HG02763 (cell line): ENCODE measurements at regions not wholly inside any gene's neighbourhood (a gene's known extent, or its start where the extent isn't known, plus 50 kb on each side); places are given as distances from the start of the nearest gene placed in this dataset.
"Not testable (repeated sequence)": the region's sequence is repeated elsewhere in the genome, so short reads cannot be mapped to it uniquely, and the experiment has no call there.

ENCODE experiments used
- ATAC-seq: cut with Tn5 transposase; IDR thresholded peaks from one replicate; pipeline ENCODE4 v1.9.1; 2021; ENCODE audit warnings: mild to moderate bottlenecking, moderate library complexity; ENCODE audit not compliant: unreplicated experiment

DNA sequence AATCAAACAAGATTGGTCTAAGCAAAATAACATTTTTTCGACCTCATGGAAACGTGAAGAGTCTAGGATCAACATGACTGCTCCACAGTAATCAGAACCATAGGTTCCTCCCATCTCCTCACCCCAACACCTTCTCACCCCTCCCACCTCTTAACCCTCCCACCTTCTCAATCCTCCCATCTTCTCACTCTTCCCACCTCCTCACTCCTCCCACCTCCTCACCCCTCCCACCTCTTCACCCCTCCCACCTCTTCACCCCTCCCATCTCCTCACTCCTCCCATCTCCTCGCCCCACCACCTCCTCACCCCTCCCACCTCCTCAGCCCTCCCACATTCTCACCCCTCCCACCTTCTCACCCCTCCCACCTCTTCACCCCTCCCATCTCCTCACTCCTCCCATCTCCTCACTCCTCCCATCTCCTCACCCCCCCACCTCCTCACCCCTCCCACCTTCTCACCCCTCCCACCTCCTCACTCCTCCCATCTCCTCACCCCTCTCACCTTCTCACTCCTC lies 567.4 kb downstream of the C6orf118 start:
- ATAC-seq, result no peak

DNA sequence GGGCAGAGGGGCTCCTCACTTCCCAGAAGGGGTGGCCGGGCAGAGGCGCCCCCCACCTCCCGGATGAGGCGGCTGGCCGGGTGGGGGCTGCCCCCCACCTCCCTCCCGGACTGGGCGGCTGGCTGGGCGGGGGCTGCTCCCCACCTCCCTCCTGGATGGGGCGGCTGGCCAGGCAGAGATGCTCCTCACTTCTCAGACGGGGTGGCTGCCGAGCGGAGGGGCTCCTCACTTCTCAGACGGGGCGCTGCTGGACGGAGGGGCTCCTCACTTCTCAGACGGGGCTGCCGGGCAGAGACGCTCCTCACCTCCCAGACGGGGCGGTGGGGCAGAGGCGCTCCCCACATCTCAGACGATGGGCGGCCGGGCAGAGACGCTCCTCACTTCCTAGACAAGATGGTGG lies 573.3 kb downstream of the C6orf118 start:
- not testable (repeated sequence) for ATAC-seq

DNA sequence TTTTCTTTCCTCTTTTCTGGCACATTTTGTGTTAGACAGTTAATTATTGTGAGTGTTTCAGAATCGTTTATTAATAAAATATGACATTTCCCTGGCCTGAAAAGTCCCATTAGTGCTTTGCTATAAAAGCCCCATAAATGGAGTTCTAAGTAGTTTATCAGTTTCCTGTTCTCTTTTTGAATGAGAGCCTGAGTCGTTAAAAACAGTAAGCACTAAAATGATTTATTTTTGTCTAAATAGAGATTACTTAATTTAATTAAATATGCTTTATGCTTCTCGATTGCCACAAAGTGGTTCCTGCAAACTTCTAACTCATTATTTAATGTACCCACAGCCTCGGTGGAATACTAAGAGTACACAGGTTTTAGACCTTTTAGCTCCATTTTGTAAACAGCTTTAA lies 577.9 kb downstream of the C6orf118 start:
- no peak for ATAC-seq

DNA sequence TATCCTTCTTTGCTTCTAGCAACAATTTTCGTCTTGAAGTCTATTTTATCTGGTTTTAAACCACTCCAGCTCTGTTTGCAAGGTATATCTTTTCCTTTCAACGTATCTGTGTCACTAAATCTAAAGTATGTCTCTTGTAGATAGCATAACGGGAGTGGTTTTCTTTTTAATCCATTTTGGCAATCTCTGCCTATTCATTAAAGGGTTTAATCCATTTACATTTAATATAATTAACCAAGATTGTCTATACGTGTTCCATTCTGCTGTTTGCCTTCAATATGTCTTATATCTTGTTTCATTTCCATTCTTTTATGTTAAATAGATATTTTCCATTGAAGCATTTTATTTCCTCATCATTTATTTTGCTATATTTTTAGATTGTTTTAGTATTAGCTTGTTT lies 587.9 kb downstream of the C6orf118 start:
- no peak for ATAC-seq

DNA sequence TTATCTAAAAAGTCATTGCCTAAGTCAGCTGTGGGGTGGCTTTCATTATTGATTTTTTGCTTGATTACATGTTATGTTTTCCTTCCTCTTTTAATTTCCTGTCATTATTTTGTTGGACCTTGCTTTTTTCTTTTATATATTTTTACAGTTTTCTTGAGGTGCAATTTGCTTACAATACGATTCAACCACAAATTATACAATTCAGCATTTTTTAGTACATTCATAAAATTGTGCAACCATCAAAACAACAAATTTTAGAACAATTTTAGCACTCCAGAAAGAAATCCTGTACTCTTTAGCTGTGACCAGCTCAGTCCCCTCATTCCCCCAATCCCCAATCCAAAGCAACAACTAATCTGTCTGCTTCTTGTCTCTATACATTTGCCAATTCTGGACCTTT lies 608.9 kb downstream of the C6orf118 start:
- ATAC-seq, result no peak

DNA sequence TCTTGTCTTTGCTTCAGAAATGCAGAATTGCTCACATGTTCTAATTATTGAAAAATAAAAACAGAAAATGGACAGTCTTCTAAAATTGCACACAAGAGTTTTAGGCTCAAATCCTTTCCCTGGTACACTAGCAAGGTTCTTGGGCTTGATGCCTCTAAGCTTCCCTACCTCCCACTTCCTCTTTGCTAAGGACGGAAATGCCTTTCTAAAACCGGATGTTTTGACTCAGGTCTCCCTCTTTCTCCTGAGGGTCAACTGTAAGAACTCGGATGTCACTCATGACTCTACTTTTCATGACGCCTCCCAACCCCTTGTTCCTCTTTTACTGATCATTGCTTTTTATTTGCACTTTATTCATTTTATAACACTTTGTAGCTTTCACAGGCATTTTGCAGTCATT lies 613.5 kb downstream of the C6orf118 start:
- no peak for ATAC-seq

DNA sequence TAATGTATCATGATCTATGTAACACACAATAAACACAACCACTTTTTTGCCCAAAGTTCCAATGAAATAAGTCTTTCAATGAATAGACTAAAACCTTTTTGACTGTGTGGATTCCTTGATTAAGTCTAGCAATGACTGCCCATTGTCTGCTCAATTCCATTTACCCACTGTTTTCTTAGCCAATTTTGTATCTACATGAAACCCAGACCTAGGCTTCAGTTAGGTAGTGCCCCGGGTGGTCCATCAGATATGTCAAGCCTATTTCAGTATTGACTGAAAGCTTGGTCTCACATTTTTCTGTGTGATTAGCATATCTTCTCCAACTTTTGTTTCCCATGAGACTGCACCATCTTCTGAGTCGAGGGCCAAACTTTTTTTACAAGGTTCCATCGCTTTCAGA lies 615.0 kb downstream of the C6orf118 start:
- no peak for ATAC-seq

DNA sequence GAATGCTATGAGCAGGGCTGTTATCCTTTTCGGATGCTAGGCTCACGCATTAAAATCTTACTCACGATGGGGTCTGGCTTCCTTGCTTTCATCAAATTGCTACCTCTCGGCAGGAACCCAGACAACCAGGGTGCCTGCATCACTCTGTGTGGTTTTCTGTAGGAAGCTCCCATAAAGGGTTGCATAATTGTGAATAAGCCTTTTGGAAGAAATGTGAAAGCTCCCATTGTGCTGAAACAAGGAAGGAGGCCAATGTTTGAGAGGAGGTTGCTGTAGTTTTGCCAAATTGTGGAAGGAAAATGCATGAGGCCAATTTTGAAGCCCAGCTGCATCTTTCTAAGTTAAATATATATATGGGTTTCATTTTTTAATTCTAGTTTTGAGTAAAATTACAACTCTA lies 615.5 kb downstream of the C6orf118 start:
- ATAC-seq, result no peak

DNA sequence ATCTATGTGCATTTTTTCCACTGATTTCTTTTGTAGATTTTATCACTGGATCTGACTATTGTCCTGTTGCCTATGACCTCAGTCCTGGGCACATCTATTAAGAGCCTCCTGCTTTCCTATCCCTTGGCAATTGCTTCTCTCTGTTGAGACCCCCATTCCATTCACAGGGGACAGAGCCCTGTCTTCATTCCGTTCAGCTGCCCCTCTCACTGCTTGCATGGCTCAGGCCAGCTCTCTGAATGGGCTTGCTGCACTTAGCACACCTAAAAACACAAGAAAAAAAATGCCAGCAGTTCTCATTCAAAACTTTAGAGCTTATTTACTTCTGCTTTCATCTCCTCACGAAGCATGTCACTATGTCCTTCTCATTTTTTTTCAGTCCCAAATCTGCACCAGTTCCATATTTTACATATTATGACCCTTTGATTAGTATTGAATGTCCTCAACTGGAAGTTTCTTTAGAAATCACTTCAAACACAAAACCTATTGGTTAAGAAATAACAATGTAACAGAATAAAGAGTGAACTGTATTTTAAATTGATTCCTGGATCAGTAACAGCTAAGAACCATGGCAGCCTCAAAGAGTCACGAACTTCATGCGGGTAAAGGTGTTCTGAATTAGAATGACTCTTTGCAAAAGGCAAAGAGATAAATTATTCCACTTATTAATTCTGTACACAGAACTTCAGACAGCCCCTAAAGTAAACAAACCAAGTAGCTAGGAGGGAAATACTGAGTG lies 616.5 kb downstream of the C6orf118 start:
- ATAC-seq, result no peak

DNA sequence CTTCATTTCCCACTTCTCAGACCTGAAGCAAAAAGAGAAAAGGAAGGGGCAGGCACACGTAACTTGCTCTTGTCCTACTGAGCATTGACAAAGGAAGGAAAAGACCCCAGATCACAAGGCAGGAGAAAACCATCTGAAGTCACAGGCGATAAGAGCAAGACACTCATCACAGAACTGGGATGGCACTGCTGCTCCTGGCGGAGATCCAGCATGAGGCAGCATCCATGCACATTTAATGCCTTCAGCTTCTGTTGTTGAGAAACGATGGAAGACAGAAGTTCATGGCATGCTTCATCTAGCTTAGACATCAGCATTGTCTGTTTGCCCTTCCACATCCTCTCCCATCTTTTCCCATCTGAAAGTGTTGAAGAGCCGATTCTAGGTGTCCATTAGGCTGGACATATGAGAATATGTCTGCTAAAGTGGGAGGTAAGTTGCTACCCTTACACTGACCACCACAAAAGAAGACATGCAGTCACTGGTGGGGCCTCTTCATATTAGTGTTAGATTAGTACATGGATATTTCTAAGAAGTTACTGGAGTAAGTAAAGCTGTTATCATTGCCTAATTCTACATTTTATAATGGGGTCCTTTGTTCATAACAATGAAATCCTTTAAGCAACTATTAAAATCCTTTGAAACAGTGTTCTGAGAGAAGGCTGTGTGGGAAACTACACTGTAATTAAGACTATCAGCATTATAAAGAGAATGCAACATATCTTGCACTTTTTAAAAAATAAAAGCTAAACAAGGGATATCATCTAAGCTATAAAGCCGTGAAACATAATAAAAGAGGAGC lies 618.5 kb downstream of the C6orf118 start:
- no peak for ATAC-seq

DNA sequence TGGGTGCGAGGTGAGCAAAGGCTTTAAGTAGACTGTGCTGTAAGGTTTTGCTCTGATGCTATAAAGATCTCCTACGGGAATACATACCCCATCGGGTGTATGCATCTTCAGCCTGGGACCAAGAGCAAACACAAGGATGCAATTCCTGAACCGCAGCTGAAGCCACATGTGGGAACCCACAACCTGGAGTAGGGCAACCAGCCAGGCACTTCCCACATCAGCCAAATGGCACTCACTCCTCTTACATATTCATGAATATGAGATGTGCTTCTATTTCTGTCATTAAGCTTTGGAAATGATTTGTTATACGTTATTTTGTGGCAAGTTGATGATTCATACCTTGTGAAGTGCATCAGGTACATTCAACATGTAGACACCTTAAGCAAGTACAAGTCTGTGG lies 619.2 kb downstream of the C6orf118 start:
- no peak for ATAC-seq

DNA sequence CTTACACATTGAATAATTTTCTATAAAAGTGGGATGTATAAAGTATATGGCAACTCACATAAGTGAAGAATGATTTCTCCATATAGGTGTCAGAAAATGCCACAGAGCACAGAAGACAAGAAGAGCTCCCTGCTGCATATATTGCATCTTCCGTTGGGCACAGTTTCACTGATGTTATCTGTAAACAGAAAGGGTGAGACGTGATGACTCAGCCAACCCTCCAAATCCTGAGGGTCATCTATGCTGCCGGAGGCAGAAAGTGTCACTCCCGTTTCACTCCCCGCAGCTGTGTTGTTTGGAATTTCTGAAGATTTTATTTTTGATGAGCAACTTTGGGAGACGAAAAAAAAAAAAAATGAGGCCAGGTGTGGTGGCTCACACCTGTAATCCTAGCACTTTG lies 644.1 kb downstream of the C6orf118 start:
- no peak for ATAC-seq

DNA sequence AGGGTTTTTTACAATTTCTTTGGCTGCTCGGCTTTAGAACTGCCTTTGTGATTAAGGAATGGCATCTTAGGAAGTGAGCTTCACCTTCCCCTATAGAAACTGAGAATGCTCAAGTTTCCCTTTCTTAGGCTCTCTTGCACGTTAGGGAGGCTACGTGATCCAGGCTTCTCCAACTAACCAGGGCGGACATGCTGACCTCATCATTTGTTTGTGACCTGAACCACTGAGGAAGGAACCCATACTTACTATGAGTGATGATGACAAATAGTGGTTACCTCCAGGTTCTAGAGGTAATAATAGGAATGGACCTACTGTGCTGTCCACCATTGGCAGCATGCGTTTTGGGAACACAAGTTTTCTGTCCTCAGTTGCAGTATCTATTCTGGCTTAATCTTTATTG lies 645.8 kb downstream of the C6orf118 start:
- ATAC-seq, result no peak

DNA sequence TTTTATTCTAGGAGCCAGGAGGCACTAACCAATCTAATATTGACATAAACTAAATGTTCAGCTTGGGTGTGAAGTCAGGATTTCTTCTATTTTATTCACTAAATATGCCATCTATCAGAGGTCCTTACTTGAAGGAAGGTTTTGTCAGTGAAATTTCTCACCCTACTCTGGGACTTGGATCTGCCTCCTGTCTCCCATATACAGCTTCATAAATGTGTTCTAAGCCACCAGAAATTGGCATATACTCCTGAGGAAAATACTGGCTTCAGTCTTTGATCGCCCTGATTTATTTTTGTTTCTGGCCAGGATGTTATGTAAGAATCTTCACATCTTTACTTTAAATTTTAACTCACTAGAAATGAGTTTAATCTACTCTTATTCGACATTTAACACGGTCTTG lies 647.7 kb downstream of the C6orf118 start:
- no peak for ATAC-seq

DNA sequence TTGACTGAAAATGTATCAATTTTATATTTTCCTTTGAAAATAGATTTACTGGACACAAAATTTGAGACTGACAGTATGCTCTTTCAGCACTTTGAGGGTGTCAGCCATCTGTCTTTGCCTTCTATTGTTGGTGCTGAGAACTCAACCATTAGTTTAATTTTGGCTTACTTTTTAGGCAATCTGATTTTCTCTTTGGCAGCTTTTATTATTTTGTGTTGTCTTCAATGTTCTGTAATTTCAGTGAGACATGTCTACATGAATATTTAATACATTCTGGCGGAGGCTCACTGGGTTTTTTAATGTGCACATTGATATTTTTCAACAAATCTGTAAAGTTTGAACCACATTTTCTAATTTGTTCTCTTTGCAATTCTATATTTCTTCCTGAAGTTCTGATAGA lies 648.6 kb downstream of the C6orf118 start:
- no peak for ATAC-seq

DNA sequence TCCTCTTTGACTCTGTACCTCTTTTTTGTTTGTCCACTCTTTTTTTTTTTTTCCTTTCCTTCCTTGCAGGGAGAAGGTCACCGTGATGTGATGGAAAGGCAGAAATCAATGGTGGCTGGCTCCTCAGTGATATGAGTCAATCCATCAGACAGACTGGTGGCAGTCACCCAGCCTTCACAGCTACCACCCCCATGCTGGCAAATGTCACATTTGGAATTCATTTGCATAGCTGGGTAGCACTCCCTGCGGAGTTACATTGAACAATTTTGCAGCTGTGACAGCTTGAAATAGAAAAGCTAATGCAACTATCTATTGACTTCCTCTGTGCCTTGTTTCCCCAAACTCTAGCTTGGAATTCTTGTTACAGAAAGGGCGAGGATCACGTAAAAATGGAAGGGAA lies 668.4 kb downstream of the C6orf118 start:
- ATAC-seq, result no peak

DNA sequence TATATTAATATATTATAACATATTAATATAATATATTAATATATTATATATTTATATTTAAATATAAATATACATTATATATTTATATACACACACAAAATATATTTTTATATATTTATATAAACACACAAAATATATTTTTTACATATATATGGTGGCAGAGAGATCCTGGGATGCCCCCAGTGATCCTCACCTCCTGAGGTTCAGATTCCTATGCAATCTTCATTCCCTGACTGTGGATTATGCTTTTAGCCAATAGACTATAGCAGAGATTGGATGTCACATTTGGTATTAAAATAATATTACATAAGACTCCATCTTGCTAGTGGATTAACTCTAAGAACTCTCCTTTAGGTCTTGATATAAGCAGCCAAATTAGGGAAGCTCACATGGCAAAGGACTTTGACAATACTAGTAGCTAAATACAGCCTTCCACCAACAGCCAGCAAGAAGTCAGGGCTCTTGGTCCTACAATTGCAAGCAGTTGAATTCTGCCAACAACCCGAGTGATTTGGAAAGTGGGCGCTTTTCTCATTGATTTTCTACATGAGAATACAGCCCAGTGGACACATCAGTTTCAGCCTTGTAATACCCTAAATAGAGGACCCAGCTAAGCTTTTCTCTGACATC lies 681.0 kb downstream of the C6orf118 start:
- ATAC-seq, result no peak

DNA sequence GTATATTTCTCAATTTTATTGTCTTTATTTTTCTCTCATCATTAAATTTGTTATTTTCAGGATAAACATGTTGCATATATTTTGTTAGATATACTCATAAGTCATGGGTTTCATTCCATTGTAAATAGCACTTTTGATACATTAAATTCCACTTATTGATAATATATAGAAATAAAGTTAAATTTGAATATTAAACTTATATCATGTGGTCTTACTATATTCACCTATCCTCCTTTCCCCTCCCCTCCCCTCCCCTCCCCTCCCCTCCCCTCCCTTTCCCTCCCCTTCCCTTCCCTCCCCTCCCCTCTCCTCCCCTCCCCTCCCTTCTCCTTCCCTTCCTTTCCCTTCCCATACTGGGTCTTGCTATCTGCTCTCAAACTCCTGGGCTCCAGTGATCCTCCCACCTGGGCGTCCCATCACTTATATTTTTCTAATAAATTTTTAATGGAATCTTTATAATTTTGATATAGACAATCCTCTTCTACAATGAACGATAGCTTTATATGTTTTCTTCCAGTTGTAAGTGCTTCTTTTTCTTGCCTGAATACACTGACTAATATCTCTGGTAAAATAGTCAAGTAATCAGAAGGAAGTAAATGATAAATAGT lies 692.4 kb downstream of the C6orf118 start:
- no peak for ATAC-seq

DNA sequence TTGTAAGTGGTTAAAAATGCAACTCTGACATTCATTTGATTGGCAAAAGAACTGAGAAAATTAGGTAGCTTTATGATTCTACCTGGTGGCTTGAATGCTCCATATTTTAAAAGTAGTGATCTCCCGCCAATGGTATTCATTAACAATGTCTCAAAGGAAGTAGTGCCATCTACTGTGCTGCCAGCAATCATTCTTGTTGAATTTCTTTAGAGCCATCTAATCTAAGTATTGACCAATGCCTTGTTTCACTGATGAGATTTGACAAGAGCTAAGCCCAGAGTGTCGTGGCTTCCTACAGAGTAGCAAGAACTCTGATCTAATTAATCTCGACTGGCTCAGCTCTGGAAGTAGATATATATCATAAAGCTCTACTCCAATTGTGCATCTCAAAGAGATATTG lies 696.7 kb downstream of the C6orf118 start:
- ATAC-seq, result no peak

DNA sequence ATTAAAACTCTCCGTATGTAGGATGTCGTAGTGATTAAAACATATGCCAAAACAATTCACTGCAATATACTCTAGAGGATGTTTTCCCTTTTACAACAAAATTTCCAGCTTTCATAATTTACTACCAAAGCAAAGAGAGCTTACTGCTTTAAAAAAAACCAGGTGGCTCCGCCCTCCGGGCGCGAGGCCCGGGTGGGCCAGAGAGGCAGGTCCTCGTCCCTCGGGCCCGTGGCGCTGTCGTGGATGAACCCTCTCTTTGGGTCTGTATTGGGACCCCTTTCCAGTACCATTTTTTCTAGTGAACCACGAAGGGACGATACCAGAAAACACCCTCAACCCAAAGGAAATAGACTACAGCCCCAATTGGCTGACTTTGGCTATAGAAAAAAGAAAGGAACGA lies 698.5 kb downstream of the C6orf118 start:
- not testable (repeated sequence) for ATAC-seq

DNA sequence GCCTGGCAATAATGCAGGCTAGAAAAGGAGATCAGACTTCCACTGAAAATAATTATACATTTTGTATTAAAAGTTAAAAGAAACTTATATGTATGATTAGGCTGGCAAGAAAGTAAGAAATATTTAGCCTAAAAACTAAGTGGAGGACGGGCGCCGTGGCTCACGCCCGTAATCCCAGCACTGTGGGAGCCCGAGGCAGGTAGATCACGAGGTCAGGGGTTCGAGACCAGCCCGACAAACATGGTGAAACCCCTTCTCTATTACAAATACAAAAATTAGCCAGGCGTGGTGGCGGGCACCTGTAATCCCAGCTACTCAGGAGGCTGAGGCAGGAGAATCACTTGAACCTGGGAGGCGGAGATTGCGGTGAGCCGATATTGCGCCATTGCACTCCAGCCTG lies 707.0 kb downstream of the C6orf118 start:
- not testable (repeated sequence) for ATAC-seq
